Liver (tissue), 8 donors: ENCODE measurements at regions not wholly inside any gene's neighbourhood (a gene's known extent, or its start where the extent isn't known, plus 50 kb on each side); places are given as distances from the start of the nearest gene placed in this dataset.

Experiments
- DNase-seq: peaks from one replicate; pipeline ENCODE4 v3.0.0-alpha.2; 2017; ENCODE audit warnings: low spot score
- H3K27ac ChIP-seq, 2 donors: one replicate each; pipeline ENCODE4 v1.7.0; 2013; ENCODE audit warnings: inconsistent platforms in 2 of 2, low read length in 2 of 2, control low read depth in 1 of 2, low read depth in 1 of 2, mild to moderate bottlenecking in 1 of 2
- H3K27me3 ChIP-seq, 4 donors: one replicate each; pipeline versions ENCODE4 v1.6.1 to v1.7.0; 2013; ENCODE audit warnings: low read length in 3 of 4, inconsistent platforms in 1 of 4, mild to moderate bottlenecking in 1 of 4, moderate library complexity in 1 of 4; ENCODE audit not compliant: control insufficient read depth in 4 of 4, insufficient read depth in 4 of 4
- H3K36me3 ChIP-seq, 4 donors: one replicate each; pipeline versions ENCODE4 v1.6.1 to v1.7.0; 2013; ENCODE audit warnings: low read length in 3 of 4, mild to moderate bottlenecking in 3 of 4, low read depth in 1 of 4, moderate library complexity in 1 of 4; ENCODE audit not compliant: control insufficient read depth in 4 of 4, insufficient read depth in 3 of 4
- H3K4me1 ChIP-seq, 4 donors: one replicate each; pipeline versions ENCODE4 v1.6.1 to v1.7.0; 2013; ENCODE audit warnings: low read length in 3 of 4, mild to moderate bottlenecking in 3 of 4, moderate library complexity in 1 of 4; ENCODE audit not compliant: control insufficient read depth in 4 of 4, insufficient read depth in 4 of 4
- H3K4me3 ChIP-seq, 3 donors: one replicate each; pipeline versions ENCODE4 v1.6.1 to v1.7.0; 2013; ENCODE audit warnings: low read length in 3 of 3, control low read depth in 1 of 3, low read depth in 1 of 3, mild to moderate bottlenecking in 1 of 3
- H3K9ac ChIP-seq, 2 donors: one replicate each; pipeline ENCODE4 v1.7.0; 2013; ENCODE audit warnings: low read length in 2 of 2, mild to moderate bottlenecking in 2 of 2, moderate library complexity in 2 of 2, control low read depth in 1 of 2, low read depth in 1 of 2
- H3K9me3 ChIP-seq, 4 donors: one replicate each; pipeline versions ENCODE4 v1.6.1 to v1.7.0; 2013; ENCODE audit warnings: low read length in 3 of 4; ENCODE audit not compliant: control insufficient read depth in 4 of 4
- CTCF ChIP-seq: fragments of 150-350 bp; IDR thresholded peaks from 2 replicates; pipeline ENCODE4 v1.5.1; 2017; ENCODE audit warnings: improper control_type of control experiment, low read depth, low read length; ENCODE audit not compliant: missing input control
- EGR1 ChIP-seq, 2 donors: IDR thresholded peaks; 2 replicates each; pipeline ENCODE4 v1.6.1; 2016 to 2018; ENCODE audit warnings: antibody characterized with exemption in 2 of 2, low read depth in 2 of 2
- FOXA1 ChIP-seq: IDR thresholded peaks from 2 replicates; pipeline ENCODE4 v1.6.1; 2016; ENCODE audit warnings: antibody characterized with exemption
- FOXA2 ChIP-seq: IDR thresholded peaks from 2 replicates; pipeline ENCODE4 v1.6.1; 2016; ENCODE audit warnings: antibody characterized with exemption
- GABPA ChIP-seq, 2 donors: IDR thresholded peaks in 1 of 2; conservative IDR thresholded peaks in 1 of 2; 2 replicates each; pipeline ENCODE4 v1.6.1; 2016; ENCODE audit warnings: antibody characterized with exemption in 2 of 2, mild to moderate bottlenecking in 1 of 2, moderate library complexity in 1 of 2
- HNF4A ChIP-seq, 2 donors: conservative IDR thresholded peaks; 2 replicates each; pipeline ENCODE4 v1.6.1; 2016; ENCODE audit warnings: antibody characterized with exemption in 2 of 2, mild to moderate bottlenecking in 2 of 2
- HNF4G ChIP-seq: IDR thresholded peaks from 2 replicates; pipeline ENCODE4 v1.6.1; 2016; ENCODE audit warnings: antibody characterized with exemption
- JUND ChIP-seq, 2 donors: IDR thresholded peaks; 2 replicates each; pipeline ENCODE4 v1.6.1; 2016; ENCODE audit warnings: antibody characterized with exemption in 2 of 2
- MAX ChIP-seq: IDR thresholded peaks from 2 replicates; pipeline ENCODE4 v1.6.1; 2016; ENCODE audit warnings: antibody characterized with exemption
- NR2F2 ChIP-seq: IDR thresholded peaks from 2 replicates; pipeline ENCODE4 v1.6.1; 2016; ENCODE audit warnings: antibody characterized with exemption
- RAD21 ChIP-seq, 2 donors: IDR thresholded peaks; 2 replicates each; pipeline ENCODE4 v1.6.1; 2016; ENCODE audit warnings: antibody characterized with exemption in 2 of 2, mild to moderate bottlenecking in 2 of 2
- RXRA ChIP-seq, 2 donors: IDR thresholded peaks; 2 replicates each; pipeline ENCODE4 v1.6.1; 2017 to 2018; ENCODE audit warnings: antibody characterized with exemption in 2 of 2, mild to moderate bottlenecking in 1 of 2
- SP1 ChIP-seq: IDR thresholded peaks from 2 replicates; pipeline ENCODE4 v1.6.1; 2018; ENCODE audit warnings: antibody characterized with exemption, mild to moderate bottlenecking
- TAF1 ChIP-seq: conservative IDR thresholded peaks from 2 replicates; pipeline ENCODE4 v1.6.1; 2016; ENCODE audit warnings: antibody characterized with exemption, mild to moderate bottlenecking
- YY1 ChIP-seq: IDR thresholded peaks from 2 replicates; pipeline ENCODE4 v1.6.1; 2016; ENCODE audit warnings: antibody characterized with exemption, mild to moderate bottlenecking
- WGBS: extraction: QIAGEN DNeasy Blood & Tissue Kit; methylation state at CpG from one replicate; pipeline ENCODE4 v1.1.7; 2013; 5-methylcytosine and 5-hydroxymethylcytosine counted together
- TF ChIP-seq, protein P1 (sequence below): IDR thresholded peaks from 2 replicates; pipeline ENCODE4 v1.6.1; 2016; ENCODE audit warnings: antibody characterized with exemption
- TF ChIP-seq, protein P2 (sequence below): IDR thresholded peaks from 2 replicates; pipeline ENCODE4 v1.6.1; 2016; ENCODE audit warnings: antibody characterized with exemption
- TF ChIP-seq, protein P3 (sequence below): IDR thresholded peaks from 2 replicates; pipeline ENCODE4 v1.6.1; 2016; ENCODE audit warnings: antibody characterized with exemption, mild to moderate bottlenecking
- donor health status: healthy.
- donor health status: healthy.
- donor health status: healthy.
- donor health status: healthy.
- donor health status: healthy.

DNA sequence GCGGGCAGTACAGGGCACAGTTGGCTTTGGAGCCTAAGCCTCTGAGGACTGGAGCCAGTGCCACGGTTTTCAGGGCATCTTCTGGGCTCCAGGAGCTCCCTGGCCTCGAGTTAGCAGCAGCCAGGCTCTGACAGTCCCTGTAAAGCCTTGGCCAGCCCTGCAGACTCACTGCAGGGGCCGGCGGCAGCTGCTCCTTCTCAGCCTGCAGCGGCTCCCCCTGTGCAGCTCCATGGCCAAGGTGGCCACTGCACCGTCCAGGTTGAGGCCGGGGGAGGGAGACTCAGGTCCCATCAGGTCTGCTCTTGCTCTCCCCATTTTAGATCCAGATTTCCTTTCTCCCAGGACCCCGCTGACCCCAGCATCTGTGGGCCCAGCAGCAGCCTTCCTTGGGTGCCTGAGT is 1461.1 kb downstream of the BRD1 start:
- Histone ChIP-seq H3K4me1 (no peaks in the 10 kb centered on the region), H3K27ac (no peak overlapping the region), H3K9me3 (no peaks in the 10 kb centered on the region), H3K27me3 (no peaks in the 10 kb centered on the region), H3K36me3 (no peaks in the 10 kb centered on the region), H3K9ac (no peak overlapping the region), H3K4me3 (no peak overlapping the region)
- no peak for DNase-seq
- no peak for TF ChIP-seq JUND (IDR thresholded peaks at IDR 0.05)
- TF ChIP-seq, protein P1, sequence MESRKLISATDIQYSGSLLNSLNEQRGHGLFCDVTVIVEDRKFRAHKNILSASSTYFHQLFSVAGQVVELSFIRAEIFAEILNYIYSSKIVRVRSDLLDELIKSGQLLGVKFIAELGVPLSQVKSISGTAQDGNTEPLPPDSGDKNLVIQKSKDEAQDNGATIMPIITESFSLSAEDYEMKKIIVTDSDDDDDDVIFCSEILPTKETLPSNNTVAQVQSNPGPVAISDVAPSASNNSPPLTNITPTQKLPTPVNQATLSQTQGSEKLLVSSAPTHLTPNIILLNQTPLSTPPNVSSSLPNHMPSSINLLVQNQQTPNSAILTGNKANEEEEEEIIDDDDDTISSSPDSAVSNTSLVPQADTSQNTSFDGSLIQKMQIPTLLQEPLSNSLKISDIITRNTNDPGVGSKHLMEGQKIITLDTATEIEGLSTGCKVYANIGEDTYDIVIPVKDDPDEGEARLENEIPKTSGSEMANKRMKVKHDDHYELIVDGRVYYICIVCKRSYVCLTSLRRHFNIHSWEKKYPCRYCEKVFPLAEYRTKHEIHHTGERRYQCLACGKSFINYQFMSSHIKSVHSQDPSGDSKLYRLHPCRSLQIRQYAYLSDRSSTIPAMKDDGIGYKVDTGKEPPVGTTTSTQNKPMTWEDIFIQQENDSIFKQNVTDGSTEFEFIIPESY, result no peak
- TF ChIP-seq, protein P2, sequence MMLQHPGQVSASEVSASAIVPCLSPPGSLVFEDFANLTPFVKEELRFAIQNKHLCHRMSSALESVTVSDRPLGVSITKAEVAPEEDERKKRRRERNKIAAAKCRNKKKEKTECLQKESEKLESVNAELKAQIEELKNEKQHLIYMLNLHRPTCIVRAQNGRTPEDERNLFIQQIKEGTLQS, result no peak
- no peak for TF ChIP-seq RAD21 (IDR thresholded peaks at IDR 0.05)
- no peak for TF ChIP-seq HNF4G
- 80% methylated on average over 9 of the region's 9 CpGs for WGBS

- H3K27ac ChIP-seq, result no peak overlapping the region
- H3K9ac ChIP-seq, result no peak overlapping the region
- H3K9me3 ChIP-seq, result no peaks in the 10 kb centered on the region
- no peaks in the 10 kb centered on the region for H3K27me3 ChIP-seq
- no peaks in the 10 kb centered on the region for H3K36me3 ChIP-seq
- DNase-seq, result no peak
- H3K4me3 ChIP-seq, result no peak overlapping the region
- 71% methylated on average over 8 of the region's 8 CpGs for WGBS
- H3K4me1 ChIP-seq, result no peaks in the 10 kb centered on the region
- no peak for TF ChIP-seq RXRA (IDR thresholded peaks at IDR 0.05)
- no peak for TF ChIP-seq CTCF
- TF ChIP-seq GABPA (IDR thresholded peaks at IDR 0.05 in 1 of 2, conservative IDR thresholded peaks at IDR 0.05 in 1 of 2), result no peak
- TF ChIP-seq, protein P3, sequence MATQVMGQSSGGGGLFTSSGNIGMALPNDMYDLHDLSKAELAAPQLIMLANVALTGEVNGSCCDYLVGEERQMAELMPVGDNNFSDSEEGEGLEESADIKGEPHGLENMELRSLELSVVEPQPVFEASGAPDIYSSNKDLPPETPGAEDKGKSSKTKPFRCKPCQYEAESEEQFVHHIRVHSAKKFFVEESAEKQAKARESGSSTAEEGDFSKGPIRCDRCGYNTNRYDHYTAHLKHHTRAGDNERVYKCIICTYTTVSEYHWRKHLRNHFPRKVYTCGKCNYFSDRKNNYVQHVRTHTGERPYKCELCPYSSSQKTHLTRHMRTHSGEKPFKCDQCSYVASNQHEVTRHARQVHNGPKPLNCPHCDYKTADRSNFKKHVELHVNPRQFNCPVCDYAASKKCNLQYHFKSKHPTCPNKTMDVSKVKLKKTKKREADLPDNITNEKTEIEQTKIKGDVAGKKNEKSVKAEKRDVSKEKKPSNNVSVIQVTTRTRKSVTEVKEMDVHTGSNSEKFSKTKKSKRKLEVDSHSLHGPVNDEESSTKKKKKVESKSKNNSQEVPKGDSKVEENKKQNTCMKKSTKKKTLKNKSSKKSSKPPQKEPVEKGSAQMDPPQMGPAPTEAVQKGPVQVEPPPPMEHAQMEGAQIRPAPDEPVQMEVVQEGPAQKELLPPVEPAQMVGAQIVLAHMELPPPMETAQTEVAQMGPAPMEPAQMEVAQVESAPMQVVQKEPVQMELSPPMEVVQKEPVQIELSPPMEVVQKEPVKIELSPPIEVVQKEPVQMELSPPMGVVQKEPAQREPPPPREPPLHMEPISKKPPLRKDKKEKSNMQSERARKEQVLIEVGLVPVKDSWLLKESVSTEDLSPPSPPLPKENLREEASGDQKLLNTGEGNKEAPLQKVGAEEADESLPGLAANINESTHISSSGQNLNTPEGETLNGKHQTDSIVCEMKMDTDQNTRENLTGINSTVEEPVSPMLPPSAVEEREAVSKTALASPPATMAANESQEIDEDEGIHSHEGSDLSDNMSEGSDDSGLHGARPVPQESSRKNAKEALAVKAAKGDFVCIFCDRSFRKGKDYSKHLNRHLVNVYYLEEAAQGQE, result no peak
- TF ChIP-seq RAD21 (IDR thresholded peaks at IDR 0.05), result no peak
- TF ChIP-seq EGR1 (IDR thresholded peaks at IDR 0.05; ENCODE audit: low read depth in 2 of 2), result no peak
- no peak for TF ChIP-seq SP1
- TF ChIP-seq, protein P1, result no peak
- TF ChIP-seq JUND (IDR thresholded peaks at IDR 0.05), result no peak
- TF ChIP-seq HNF4A (conservative IDR thresholded peaks at IDR 0.05), result no peak
- no peak for TF ChIP-seq NR2F2
- TF ChIP-seq FOXA1, result no peak
- no peak for TF ChIP-seq YY1
- no peak for TF ChIP-seq MAX
- no peak for TF ChIP-seq HNF4G
- TF ChIP-seq TAF1, result no peak
- TF ChIP-seq FOXA2, result no peak
- TF ChIP-seq, protein P2, result no peak
Measured at GRCh38 chr22:48366056-48366455, 1461.6 kb downstream of the BRD1 start.
